SK-N-SH (cell line): ENCODE measurements at regions not wholly inside any gene's neighbourhood (a gene's known extent, or its start where the extent isn't known, plus 50 kb on each side); places are given as distances from the start of the nearest gene placed in this dataset.

Source experiments
- CTCF ChIA-PET: fragments of 300-600, 350-600 bp; formaldehyde crosslinking; extraction: SDS; loops from one replicate; lab custom pipeline; 2021; lab: Yijun Ruan, JAX
- POLR2A ChIA-PET: fragments of 350-600 bp; sonication (Branson Sonifier 250); formaldehyde crosslinking; extraction: SDS; loops from one replicate; lab custom pipeline; 2020; ENCODE audit warnings: antibody characterized with exemption, inconsistent platforms; lab: Yijun Ruan, JAX
- DNase-seq: peaks from one replicate; pipeline ENCODE4 v3.0.0; 2012
- H2AFZ ChIP-seq: fragments of 200-600 bp; sonication (generic); 2 replicates; pipeline ENCODE4 v1.8.1; 2016; ENCODE audit warnings: antibody characterized with exemption, mild to moderate bottlenecking, low read depth
- H3F3A ChIP-seq: fragments of 200-600 bp; sonication (generic); replicated peaks from 2 replicates; pipeline ENCODE3; 2016; ENCODE audit warnings: antibody characterized with exemption, mild to moderate bottlenecking; ENCODE audit not compliant: insufficient read depth
- H3K27ac ChIP-seq, 2 experiments: fragments of 200-500 bp in 1 of 2; fragments of 200-600 bp in 1 of 2; sonication (Bioruptor generic) in 1 of 2; sonication (generic), shearing (Covaris generic) in 1 of 2; 2 replicates each; pipeline versions ENCODE4 v1.5.1 to v1.6.1; 2014 to 2016; ENCODE audit warnings: low read depth in 2 of 2, inconsistent platforms in 1 of 2, low read length in 1 of 2, mild to moderate bottlenecking in 1 of 2, mixed read lengths in 1 of 2
- H3K27me3 ChIP-seq: fragments of 200-600 bp; sonication (generic), shearing (Covaris generic); 2 replicates; pipeline ENCODE4 v1.6.1; 2016; ENCODE audit warnings: mixed run types; ENCODE audit not compliant: insufficient read depth
- H3K36me3 ChIP-seq, 2 experiments: fragments of 200-500 bp in 1 of 2; fragments of 200-600 bp in 1 of 2; sonication (Bioruptor generic) in 1 of 2; sonication (generic) in 1 of 2; replicated peaks in 1 of 2; 2 replicates each; pipeline versions ENCODE3 to v1.5.1; 2014 to 2016; ENCODE audit warnings: low read length in 1 of 2, mild to moderate bottlenecking in 1 of 2; ENCODE audit not compliant: insufficient read depth in 2 of 2, control insufficient read depth in 1 of 2
- H3K4me1 ChIP-seq, 2 experiments: fragments of 200-500 bp in 1 of 2; fragments of 200-600 bp in 1 of 2; sonication (Bioruptor generic) in 1 of 2; sonication (generic), shearing (Covaris generic) in 1 of 2; 2 replicates each; pipeline versions ENCODE4 v1.5.1 to v1.6.1; 2014 to 2016; ENCODE audit warnings: low read depth in 1 of 2, low read length in 1 of 2, mixed run types in 1 of 2; ENCODE audit not compliant: insufficient read depth in 2 of 2, control insufficient read depth in 1 of 2
- H3K4me2 ChIP-seq: fragments of 200-600 bp; sonication (generic), shearing (Covaris generic); 2 replicates; pipeline ENCODE4 v1.6.1; 2017; ENCODE audit warnings: mixed run types
- H3K4me3 ChIP-seq, 2 experiments: fragments of 200-500 bp in 1 of 2; fragments of 200-600 bp in 1 of 2; sonication (Bioruptor generic) in 1 of 2; sonication (generic), shearing (Covaris generic) in 1 of 2; 2 replicates each; pipeline versions ENCODE4 v1.5.1 to v1.8.1; 2014 to 2016; ENCODE audit warnings: low read depth in 2 of 2, inconsistent platforms in 1 of 2, low read length in 1 of 2, mild to moderate bottlenecking in 1 of 2, mixed read lengths in 1 of 2, moderate library complexity in 1 of 2
- H3K79me2 ChIP-seq: fragments of 200-600 bp; sonication (generic); 2 replicates; pipeline ENCODE4 v1.8.1; 2017; ENCODE audit warnings: mild to moderate bottlenecking; ENCODE audit not compliant: insufficient read depth
- H3K9ac ChIP-seq: fragments of 200-600 bp; sonication (generic); 2 replicates; pipeline ENCODE4 v1.6.1; 2017; ENCODE audit warnings: mixed run types
- H3K9me2 ChIP-seq: fragments of 200-600 bp; sonication (generic); 2 replicates; pipeline ENCODE4 v1.6.1; 2017; ENCODE audit warnings: mixed run types
- H3K9me3 ChIP-seq: fragments of 200-600 bp; sonication (generic); 2 replicates; pipeline ENCODE4 v1.6.1; 2017; ENCODE audit warnings: mixed run types, mild to moderate bottlenecking, moderate library complexity
- H4K20me1 ChIP-seq: fragments of 200-600 bp; sonication (generic); 2 replicates; pipeline ENCODE4 v1.6.1; 2017; ENCODE audit warnings: mild to moderate bottlenecking, mixed run types; ENCODE audit not compliant: insufficient read depth
- CHD2 ChIP-seq: fragments of 150-350 bp; IDR thresholded peaks from 2 replicates; pipeline ENCODE4 v1.6.1; 2018; ENCODE audit warnings: low read length; ENCODE audit not compliant: partially characterized antibody
- ELF1 ChIP-seq: IDR thresholded peaks from 2 replicates; pipeline ENCODE4 v1.4.0; 2012
- EP300 ChIP-seq, 2 experiments: IDR thresholded peaks; 2 replicates each; pipeline versions ENCODE4 v1.4.0 to v1.6.1; 2012; ENCODE audit warnings: borderline replicate concordance in 1 of 2, low read depth in 1 of 2, low read length in 1 of 2
- GATA2 ChIP-seq: sonication (generic); formaldehyde crosslinking; IDR thresholded peaks from 2 replicates; pipeline ENCODE4 v1.5.0; 2020; ENCODE audit warnings: mild to moderate bottlenecking, missing genetic modification reagents
- MEF2A ChIP-seq: IDR thresholded peaks from 2 replicates; pipeline ENCODE4 v1.4.0; 2012; ENCODE audit warnings: low read depth, borderline replicate concordance
- RAD21 ChIP-seq: IDR thresholded peaks from 2 replicates; pipeline ENCODE4 v1.6.1; 2012; ENCODE audit warnings: mild to moderate bottlenecking, low read length
- SMC3 ChIP-seq: IDR thresholded peaks from 2 replicates; pipeline ENCODE4 v1.6.1; 2012; ENCODE audit warnings: low read depth, low read length, improper control_type of control experiment
- TEAD4 ChIP-seq: IDR thresholded peaks from 2 replicates; pipeline ENCODE4 v1.4.0; 2012; ENCODE audit warnings: mild to moderate bottlenecking, borderline replicate concordance; ENCODE audit not compliant: insufficient read depth
- WGBS: methylation state at CpG from one replicate; pipeline ENCODE4 v1.1.6; 2017; ENCODE audit warnings: low lambda C conversion rate; 5-methylcytosine and 5-hydroxymethylcytosine counted together
- TF ChIP-seq, protein P1 (sequence below): fragments of 200-600 bp; sonication (generic); IDR thresholded peaks from 2 replicates; pipeline ENCODE4 v1.6.1; 2017; ENCODE audit warnings: antibody characterized with exemption, mild to moderate bottlenecking, moderate library complexity
- TF ChIP-seq, protein P2 (sequence below): IDR thresholded peaks from 2 replicates; pipeline ENCODE4 v1.4.0; 2012; ENCODE audit warnings: low read depth
- TF ChIP-seq, protein P3 (sequence below): IDR thresholded peaks from 2 replicates; pipeline ENCODE4 v1.6.1; 2012; ENCODE audit warnings: mild to moderate bottlenecking, low read depth, low read length, moderate library complexity
- TF ChIP-seq, protein P4 (sequence below): IDR thresholded peaks from 2 replicates; pipeline ENCODE4; 2012

GRCh38 chr15:59830873-59831272, 141.8 kb upstream of the BNIP2 start:
- DNase-seq: no peak
- Histone ChIP-seq H3K4me1 (no peaks in the 10 kb centered on the region), H3K4me2 (no peak overlapping the region), H3K27me3 (peaks cover 6% of the 10 kb centered on the region; the same call in 1 of the 2 replicates), H3K79me2 (no peaks in the 10 kb centered on the region), H3K27ac (no peak overlapping the region), H4K20me1 (no peaks in the 10 kb centered on the region), H2AFZ (no peak overlapping the region), H3K9me3 (no peaks in the 10 kb centered on the region), H3F3A (no peaks in the 10 kb centered on the region), H3K4me3 (no peak overlapping the region), H3K9ac (no peak overlapping the region), H3K36me3 (no peaks in the 10 kb centered on the region), H3K9me2 (no peaks in the 10 kb centered on the region)
- 69% methylated on average over 5 of the region's 5 CpGs for WGBS
- TF ChIP-seq EP300 (IDR thresholded peaks at IDR 0.05; ENCODE audit: borderline replicate concordance in 1 of 2, low read depth in 1 of 2, low read length in 1 of 2) (no peak), ELF1 (no peak), TEAD4 (no peak), MEF2A (no peak)
- TF ChIP-seq, protein P1, sequence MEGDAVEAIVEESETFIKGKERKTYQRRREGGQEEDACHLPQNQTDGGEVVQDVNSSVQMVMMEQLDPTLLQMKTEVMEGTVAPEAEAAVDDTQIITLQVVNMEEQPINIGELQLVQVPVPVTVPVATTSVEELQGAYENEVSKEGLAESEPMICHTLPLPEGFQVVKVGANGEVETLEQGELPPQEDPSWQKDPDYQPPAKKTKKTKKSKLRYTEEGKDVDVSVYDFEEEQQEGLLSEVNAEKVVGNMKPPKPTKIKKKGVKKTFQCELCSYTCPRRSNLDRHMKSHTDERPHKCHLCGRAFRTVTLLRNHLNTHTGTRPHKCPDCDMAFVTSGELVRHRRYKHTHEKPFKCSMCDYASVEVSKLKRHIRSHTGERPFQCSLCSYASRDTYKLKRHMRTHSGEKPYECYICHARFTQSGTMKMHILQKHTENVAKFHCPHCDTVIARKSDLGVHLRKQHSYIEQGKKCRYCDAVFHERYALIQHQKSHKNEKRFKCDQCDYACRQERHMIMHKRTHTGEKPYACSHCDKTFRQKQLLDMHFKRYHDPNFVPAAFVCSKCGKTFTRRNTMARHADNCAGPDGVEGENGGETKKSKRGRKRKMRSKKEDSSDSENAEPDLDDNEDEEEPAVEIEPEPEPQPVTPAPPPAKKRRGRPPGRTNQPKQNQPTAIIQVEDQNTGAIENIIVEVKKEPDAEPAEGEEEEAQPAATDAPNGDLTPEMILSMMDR: no peak
- ChIA-PET POLR2A (no interaction called here), CTCF (interaction anchor here (0.6 kb wide), 1 partner anchor 9 kb away, joined by 3 read pairs; no protein-coding TSS in a partner anchor)

DNA sequence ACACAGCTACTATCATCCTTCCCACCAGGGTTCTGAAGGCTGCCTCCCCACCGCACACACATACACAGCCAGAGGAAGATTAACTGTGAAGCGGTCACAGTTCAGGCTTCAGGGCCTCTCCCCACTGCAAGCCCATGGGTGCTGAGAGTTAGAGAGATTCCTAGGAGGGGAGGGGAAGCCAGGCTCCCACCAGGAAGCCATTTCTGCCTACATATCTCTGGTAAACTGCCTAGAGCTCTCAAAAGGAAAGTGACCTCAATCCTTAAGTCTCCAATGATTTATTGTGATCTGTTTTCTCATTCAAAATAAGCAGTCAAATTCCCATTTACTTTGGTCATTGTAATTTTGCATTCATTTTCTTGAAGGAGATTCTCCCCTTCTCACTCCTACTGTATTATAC, 141.0 kb upstream of the BNIP2 start:
- H3K4me1 ChIP-seq: no peaks in the 10 kb centered on the region
- no peak for DNase-seq
- TF ChIP-seq, protein P2, sequence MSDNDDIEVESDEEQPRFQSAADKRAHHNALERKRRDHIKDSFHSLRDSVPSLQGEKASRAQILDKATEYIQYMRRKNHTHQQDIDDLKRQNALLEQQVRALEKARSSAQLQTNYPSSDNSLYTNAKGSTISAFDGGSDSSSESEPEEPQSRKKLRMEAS: no peak
- TF ChIP-seq, all 33 proteins: peak for 0
- H3F3A ChIP-seq: no peaks in the 10 kb centered on the region
- H3K36me3 ChIP-seq: no peaks in the 10 kb centered on the region
- peaks cover 6% of the 10 kb centered on the region; the same call in 1 of the 2 replicates for H3K27me3 ChIP-seq
- H3K9me3 ChIP-seq: no peaks in the 10 kb centered on the region
- H3K4me2 ChIP-seq: no peak overlapping the region
- WGBS: 63% methylated on average over 2 of the region's 2 CpGs
- H4K20me1 ChIP-seq: no peaks in the 10 kb centered on the region
- H3K9me2 ChIP-seq: no peaks in the 10 kb centered on the region
- ChIA-PET POLR2A (no interaction called here), CTCF (no interaction called here)
- no peak overlapping the region for H3K27ac ChIP-seq
- H2AFZ ChIP-seq: no peak overlapping the region
- H3K9ac ChIP-seq: no peak overlapping the region
- no peak overlapping the region for H3K4me3 ChIP-seq
- no peaks in the 10 kb centered on the region for H3K79me2 ChIP-seq

- no peaks in the 10 kb centered on the region for H4K20me1 ChIP-seq
- no peaks in the 10 kb centered on the region for H3K9me3 ChIP-seq
- H3K9me2 ChIP-seq: no peaks in the 10 kb centered on the region
- H3K9ac ChIP-seq: no peak overlapping the region
- H3K36me3 ChIP-seq: no peaks in the 10 kb centered on the region
- no peak overlapping the region for H3K27ac ChIP-seq
- POLR2A ChIA-PET: no interaction called here
- no peaks in the 10 kb centered on the region for H3K4me1 ChIP-seq
- H3K27me3 ChIP-seq: peaks cover 6% of the 10 kb centered on the region; the same call in 1 of the 2 replicates
- no peak overlapping the region for H3K4me2 ChIP-seq
- no peak for TF ChIP-seq GATA2
- TF ChIP-seq SMC3: no peak
- TF ChIP-seq, protein P3, sequence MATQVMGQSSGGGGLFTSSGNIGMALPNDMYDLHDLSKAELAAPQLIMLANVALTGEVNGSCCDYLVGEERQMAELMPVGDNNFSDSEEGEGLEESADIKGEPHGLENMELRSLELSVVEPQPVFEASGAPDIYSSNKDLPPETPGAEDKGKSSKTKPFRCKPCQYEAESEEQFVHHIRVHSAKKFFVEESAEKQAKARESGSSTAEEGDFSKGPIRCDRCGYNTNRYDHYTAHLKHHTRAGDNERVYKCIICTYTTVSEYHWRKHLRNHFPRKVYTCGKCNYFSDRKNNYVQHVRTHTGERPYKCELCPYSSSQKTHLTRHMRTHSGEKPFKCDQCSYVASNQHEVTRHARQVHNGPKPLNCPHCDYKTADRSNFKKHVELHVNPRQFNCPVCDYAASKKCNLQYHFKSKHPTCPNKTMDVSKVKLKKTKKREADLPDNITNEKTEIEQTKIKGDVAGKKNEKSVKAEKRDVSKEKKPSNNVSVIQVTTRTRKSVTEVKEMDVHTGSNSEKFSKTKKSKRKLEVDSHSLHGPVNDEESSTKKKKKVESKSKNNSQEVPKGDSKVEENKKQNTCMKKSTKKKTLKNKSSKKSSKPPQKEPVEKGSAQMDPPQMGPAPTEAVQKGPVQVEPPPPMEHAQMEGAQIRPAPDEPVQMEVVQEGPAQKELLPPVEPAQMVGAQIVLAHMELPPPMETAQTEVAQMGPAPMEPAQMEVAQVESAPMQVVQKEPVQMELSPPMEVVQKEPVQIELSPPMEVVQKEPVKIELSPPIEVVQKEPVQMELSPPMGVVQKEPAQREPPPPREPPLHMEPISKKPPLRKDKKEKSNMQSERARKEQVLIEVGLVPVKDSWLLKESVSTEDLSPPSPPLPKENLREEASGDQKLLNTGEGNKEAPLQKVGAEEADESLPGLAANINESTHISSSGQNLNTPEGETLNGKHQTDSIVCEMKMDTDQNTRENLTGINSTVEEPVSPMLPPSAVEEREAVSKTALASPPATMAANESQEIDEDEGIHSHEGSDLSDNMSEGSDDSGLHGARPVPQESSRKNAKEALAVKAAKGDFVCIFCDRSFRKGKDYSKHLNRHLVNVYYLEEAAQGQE: no peak
- TF ChIP-seq CHD2: no peak
- no peak for TF ChIP-seq MEF2A
- no peak for TF ChIP-seq RAD21
- TF ChIP-seq, protein P4, sequence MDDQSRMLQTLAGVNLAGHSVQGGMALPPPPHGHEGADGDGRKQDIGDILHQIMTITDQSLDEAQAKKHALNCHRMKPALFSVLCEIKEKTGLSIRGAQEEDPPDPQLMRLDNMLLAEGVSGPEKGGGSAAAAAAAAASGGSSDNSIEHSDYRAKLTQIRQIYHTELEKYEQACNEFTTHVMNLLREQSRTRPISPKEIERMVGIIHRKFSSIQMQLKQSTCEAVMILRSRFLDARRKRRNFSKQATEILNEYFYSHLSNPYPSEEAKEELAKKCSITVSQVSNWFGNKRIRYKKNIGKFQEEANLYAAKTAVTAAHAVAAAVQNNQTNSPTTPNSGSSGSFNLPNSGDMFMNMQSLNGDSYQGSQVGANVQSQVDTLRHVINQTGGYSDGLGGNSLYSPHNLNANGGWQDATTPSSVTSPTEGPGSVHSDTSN: no peak
- H3F3A ChIP-seq: no peaks in the 10 kb centered on the region
- WGBS: 32% methylated on average over 9 of the region's 15 CpGs
- H3K4me3 ChIP-seq: no peak overlapping the region
- no peak for DNase-seq
- CTCF ChIA-PET: no interaction called here
- no peaks in the 10 kb centered on the region for H3K79me2 ChIP-seq
- no peak overlapping the region for H2AFZ ChIP-seq
Measured at GRCh38 chr15:59828861-59829260, 139.7 kb upstream of the BNIP2 start.
